ENCODE measurements at regions not wholly inside any gene's neighbourhood (a gene's known extent, or its start where the extent isn't known, plus 50 kb on each side); places are given as distances from the start of the nearest gene placed in this dataset.

DNA sequence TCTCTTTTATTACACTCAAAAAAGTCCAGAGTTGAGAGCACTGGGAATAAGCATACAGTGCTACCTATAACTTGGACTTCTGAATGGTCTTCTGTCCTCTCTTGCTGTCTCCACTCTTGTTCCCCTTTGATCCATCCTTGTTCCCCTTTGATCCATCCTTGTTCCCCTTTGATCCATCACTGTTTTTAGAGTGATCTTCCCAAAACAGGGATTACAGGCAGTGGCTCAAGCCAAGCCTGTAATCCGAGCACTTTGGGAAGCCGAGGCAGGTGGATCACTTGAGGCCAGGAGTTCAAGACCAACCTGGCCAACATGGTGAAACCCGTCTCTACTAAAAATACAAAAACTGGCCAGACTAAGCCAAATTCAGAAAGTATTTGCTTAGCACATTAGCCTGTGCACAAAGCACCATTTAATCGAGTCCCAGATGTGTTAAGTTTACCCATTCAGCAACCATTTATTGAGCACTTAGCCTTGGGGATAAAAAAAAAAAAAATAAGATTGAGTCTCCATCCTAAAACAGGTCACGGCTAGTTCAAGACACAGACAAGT, 65.0 kb upstream of the NHSL1 start:
- H4K91ac ChIP-seq (ENCODE audit: insufficient read length, low read depth, low read length), result no peak overlapping the region
- H2BK12ac ChIP-seq (ENCODE audit: insufficient read length, low read depth, low read length), result no peak overlapping the region
- peaks cover 30 to 41% of the 10 kb centered on the region in 2 experiments for H3K4me1 Mint-ChIP-seq
- no peak overlapping the region for H3T11ph ChIP-seq (ENCODE audit: low read length)
- H3K14ac ChIP-seq (ENCODE audit: insufficient read depth, low read length), result no peak overlapping the region
- H3K27ac Mint-ChIP-seq, result peak overlapping the region in 1 of 3 experiments; percentile 83; a peak in 2 of 7 replicates
- H3K9me3 ChIP-seq (ENCODE audit: control insufficient read depth, low read depth, low read length), result no peaks in the 10 kb centered on the region
- no peak for DNase-seq
- no peaks in the 10 kb centered on the region for H3K27me3 ChIP-seq (ENCODE audit: insufficient read depth, low read length)
- no peak overlapping the region for H2BK20ac ChIP-seq (ENCODE audit: low read depth, low read length, poor library complexity, severe bottlenecking)
- H2AK5ac ChIP-seq (ENCODE audit: insufficient read length, low read length), result no peak overlapping the region
- H3K79me2 ChIP-seq (ENCODE audit: insufficient read depth, low read length), result peaks cover 1% of the 10 kb centered on the region; the same call in 1 of the 2 replicates
- no peak overlapping the region for H4K8ac ChIP-seq (replicated peaks; ENCODE audit: insufficient read length, low read depth, low read length)
- H3K9me3 Mint-ChIP-seq, result no peaks in the 10 kb centered on the region
- no peaks in the 10 kb centered on the region for H3K27me3 Mint-ChIP-seq (ENCODE audit: low read depth)
- H3K4me3 Mint-ChIP-seq, result no peak overlapping the region
- no peak overlapping the region for H2BK15ac ChIP-seq (ENCODE audit: low read depth, low read length)
- H3K36me3 Mint-ChIP-seq (ENCODE audit: insufficient read depth in 1 of 3, low read depth in 3 of 3), result no peaks in the 10 kb centered on the region; a peak in 2 of 7 replicates
- no peak overlapping the region for H2BK120ac ChIP-seq (ENCODE audit: low read depth, low read length, poor library complexity, severe bottlenecking)
- peaks cover 3% of the 10 kb centered on the region; the same call in 1 of the 2 replicates for H3K4me1 ChIP-seq (ENCODE audit: insufficient read depth, low read length)
- TF ChIP-seq, protein P1, sequence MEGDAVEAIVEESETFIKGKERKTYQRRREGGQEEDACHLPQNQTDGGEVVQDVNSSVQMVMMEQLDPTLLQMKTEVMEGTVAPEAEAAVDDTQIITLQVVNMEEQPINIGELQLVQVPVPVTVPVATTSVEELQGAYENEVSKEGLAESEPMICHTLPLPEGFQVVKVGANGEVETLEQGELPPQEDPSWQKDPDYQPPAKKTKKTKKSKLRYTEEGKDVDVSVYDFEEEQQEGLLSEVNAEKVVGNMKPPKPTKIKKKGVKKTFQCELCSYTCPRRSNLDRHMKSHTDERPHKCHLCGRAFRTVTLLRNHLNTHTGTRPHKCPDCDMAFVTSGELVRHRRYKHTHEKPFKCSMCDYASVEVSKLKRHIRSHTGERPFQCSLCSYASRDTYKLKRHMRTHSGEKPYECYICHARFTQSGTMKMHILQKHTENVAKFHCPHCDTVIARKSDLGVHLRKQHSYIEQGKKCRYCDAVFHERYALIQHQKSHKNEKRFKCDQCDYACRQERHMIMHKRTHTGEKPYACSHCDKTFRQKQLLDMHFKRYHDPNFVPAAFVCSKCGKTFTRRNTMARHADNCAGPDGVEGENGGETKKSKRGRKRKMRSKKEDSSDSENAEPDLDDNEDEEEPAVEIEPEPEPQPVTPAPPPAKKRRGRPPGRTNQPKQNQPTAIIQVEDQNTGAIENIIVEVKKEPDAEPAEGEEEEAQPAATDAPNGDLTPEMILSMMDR (conservative IDR thresholded peaks at IDR 0.05), result no peak
- H4K20me1 ChIP-seq (ENCODE audit: control insufficient read depth, insufficient read depth, insufficient read length), result no peaks in the 10 kb centered on the region
- no peaks in the 10 kb centered on the region for H3K79me1 ChIP-seq (ENCODE audit: insufficient read depth, low read depth, low read length, poor library complexity, severe bottlenecking)
- no peak overlapping the region for H3K56ac ChIP-seq (ENCODE audit: insufficient read length, low read depth, low read length)
- no peak overlapping the region for H3K4me2 ChIP-seq (ENCODE audit: insufficient read depth, insufficient read length, low read length)
- no CpG with 5 or more reads among the region's 5 CpGs for WGBS (ENCODE audit: extremely low coverage, insufficient read length, low lambda C conversion rate)
- H3K18ac ChIP-seq (ENCODE audit: insufficient read length, low read depth, low read length), result no peak overlapping the region
- H3K27ac ChIP-seq (ENCODE audit: insufficient read length, low read depth, low read length), result no peak overlapping the region
- H2BK5ac ChIP-seq (ENCODE audit: insufficient read length, low read length), result no peak overlapping the region
- no peaks in the 10 kb centered on the region for H3K23me2 ChIP-seq (ENCODE audit: insufficient read length, low read depth, low read length, poor library complexity, severe bottlenecking)
- H4K5ac ChIP-seq (ENCODE audit: insufficient read length, low read depth, low read length), result no peak overlapping the region
- H2AFZ ChIP-seq (ENCODE audit: low read length), result no peak overlapping the region
- H3K9ac ChIP-seq (ENCODE audit: extremely low read depth, insufficient read length, low read length), result no peak overlapping the region
- no peak overlapping the region for H3K4ac ChIP-seq (ENCODE audit: low read depth, low read length)
- no peak overlapping the region for H3K23ac ChIP-seq (ENCODE audit: insufficient read length, low read depth, low read length)
